ENCODE measurements at regions not wholly inside any gene's neighbourhood (a gene's known extent, or its start where the extent isn't known, plus 50 kb on each side); places are given as distances from the start of the nearest gene placed in this dataset.

- TF ChIP-seq ZNF317 (CRISPR knock-in tag; IDR thresholded peaks at IDR 0.05; ENCODE audit: borderline replicate concordance, low read depth) = no peak
- TF ChIP-seq ZNF425 (CRISPR knock-in tag; conservative IDR thresholded peaks at IDR 0.05) = no peak
- TF ChIP-seq PRRX2 (CRISPR knock-in tag; IDR thresholded peaks at IDR 0.05) = no peak
- no peak for TF ChIP-seq ATF3 (CRISPR knock-in tag; conservative IDR thresholded peaks at IDR 0.05)
Measured at GRCh38 chr2:129302106-129302505, 677.4 kb upstream of the RAB6C start (continued).

- peaks cover 4% of the 10 kb centered on the region; the same call in 1 of the 2 replicates for H3K4me1 Mint-ChIP-seq
- ChIA-PET POLR2A (no interaction called here), CTCF (interaction anchor here (1.0 kb wide), 1 partner anchor 547 kb away, joined by 3 read pairs; no protein-coding TSS in a partner anchor)
- H3K9me3 Mint-ChIP-seq = no peaks in the 10 kb centered on the region; the same call in 1 of the 2 replicates
- no peaks in the 10 kb centered on the region for H3K36me3 Mint-ChIP-seq
- H3K27me3 Mint-ChIP-seq (ENCODE audit: low read depth) = no peaks in the 10 kb centered on the region; the same call in 1 of the 2 replicates
- DNase-seq (ENCODE audit: low spot score) = no peak
- H3K4me3 Mint-ChIP-seq = no peak overlapping the region
- ATAC-seq = no peak
- TF ChIP-seq ZNF232 (CRISPR knock-in tag; IDR thresholded peaks at IDR 0.05) (no peak), E2F1 (CRISPR knock-in tag; IDR thresholded peaks at IDR 0.05) (no peak), CREB1 (CRISPR knock-in tag; IDR thresholded peaks at IDR 0.05) (no peak), RORB (CRISPR knock-in tag; IDR thresholded peaks at IDR 0.05) (no peak), CDX4 (CRISPR knock-in tag; IDR thresholded peaks at IDR 0.05; ENCODE audit: borderline replicate concordance) (no peak), PRRX2 (CRISPR knock-in tag; IDR thresholded peaks at IDR 0.05) (no peak), SOX15 (CRISPR knock-in tag; IDR thresholded peaks at IDR 0.05) (no peak), SMAD3 (CRISPR knock-in tag; IDR thresholded peaks at IDR 0.05; ENCODE audit: borderline replicate concordance) (no peak), JUN (CRISPR knock-in tag; IDR thresholded peaks at IDR 0.05) (no peak), OVOL2 (CRISPR knock-in tag; IDR thresholded peaks at IDR 0.05; ENCODE audit: borderline replicate concordance) (no peak), ZNF425 (CRISPR knock-in tag; conservative IDR thresholded peaks at IDR 0.05) (no peak), FOXP4 (CRISPR knock-in tag; IDR thresholded peaks at IDR 0.05) (no peak)
- no peak overlapping the region for H3K27ac Mint-ChIP-seq
Measured at GRCh38 chr2:129302561-129303183, 676.8 kb upstream of the RAB6C start.

GRCh38 chr2:129314120-129314519 lies 665.3 kb upstream of the RAB6C start:
- no peak for DNase-seq (ENCODE audit: low spot score)
- TF ChIP-seq SP1 (CRISPR knock-in tag; conservative IDR thresholded peaks at IDR 0.05) = no peak
- TF ChIP-seq MXD4 (CRISPR knock-in tag; IDR thresholded peaks at IDR 0.05; ENCODE audit: borderline replicate concordance) = no peak
- TF ChIP-seq ZMAT4 (CRISPR knock-in tag; IDR thresholded peaks at IDR 0.05) = no peak
- peaks cover 5% of the 10 kb centered on the region; the same call in 1 of the 2 replicates for H3K9me3 Mint-ChIP-seq
- H3K36me3 Mint-ChIP-seq = no peaks in the 10 kb centered on the region
- ATAC-seq = no peak
- POLR2A ChIA-PET = no interaction called here
- no peaks in the 10 kb centered on the region for H3K27me3 Mint-ChIP-seq (ENCODE audit: low read depth)
- H3K4me3 Mint-ChIP-seq = no peak overlapping the region
- CTCF ChIA-PET = no interaction called here
- no peaks in the 10 kb centered on the region for H3K4me1 Mint-ChIP-seq
- no peak overlapping the region for H3K27ac Mint-ChIP-seq
